H9 (cell line): ENCODE measurements at regions not wholly inside any gene's neighbourhood (a gene's known extent, or its start where the extent isn't known, plus 50 kb on each side); places are given as distances from the start of the nearest gene placed in this dataset.

Experiments
- DNase-seq: peaks from one replicate; pipeline ENCODE4 v3.0.0-alpha.2; 2017
- H2AFZ ChIP-seq: one replicate; pipeline ENCODE4 v1.6.1; 2013; ENCODE audit warnings: mild to moderate bottlenecking, low read length, control low read depth, moderate library complexity
- H2AK5ac ChIP-seq: 2 replicates; pipeline ENCODE4 v1.6.1; 2013; ENCODE audit warnings: low read length, control low read depth, mixed read lengths; ENCODE audit not compliant: insufficient read length
- H2BK120ac ChIP-seq: one replicate; pipeline ENCODE4 v1.6.1; 2013; ENCODE audit warnings: low read depth, mild to moderate bottlenecking, low read length, control low read depth, inconsistent platforms; ENCODE audit not compliant: poor library complexity, severe bottlenecking
- H2BK12ac ChIP-seq: 2 replicates; pipeline ENCODE4 v1.6.1; 2013; ENCODE audit warnings: low read length, control low read depth, mixed read lengths, low read depth; ENCODE audit not compliant: insufficient read length
- H2BK15ac ChIP-seq: 2 replicates; pipeline ENCODE4 v1.6.1; 2013; ENCODE audit warnings: low read depth, low read length, control low read depth
- H2BK20ac ChIP-seq: one replicate; pipeline ENCODE4 v1.6.1; 2013; ENCODE audit warnings: low read depth, mild to moderate bottlenecking, low read length, control low read depth, inconsistent platforms; ENCODE audit not compliant: poor library complexity, severe bottlenecking
- H2BK5ac ChIP-seq: 2 replicates; pipeline ENCODE4 v1.6.1; 2013; ENCODE audit warnings: low read length, control low read depth, mixed read lengths; ENCODE audit not compliant: insufficient read length
- H3K14ac ChIP-seq: 2 replicates; pipeline ENCODE4 v1.6.1; 2013; ENCODE audit warnings: low read length, control low read depth; ENCODE audit not compliant: insufficient read depth
- H3K18ac ChIP-seq: 2 replicates; pipeline ENCODE4 v1.6.1; 2013; ENCODE audit warnings: low read depth, mild to moderate bottlenecking, mixed read lengths, low read length, control low read depth; ENCODE audit not compliant: insufficient read length
- H3K23ac ChIP-seq: 2 replicates; pipeline ENCODE4 v1.6.1; 2013; ENCODE audit warnings: low read length, control low read depth, mixed read lengths, low read depth; ENCODE audit not compliant: insufficient read length
- H3K23me2 ChIP-seq: 2 replicates; pipeline ENCODE4 v1.6.1; 2013; ENCODE audit warnings: low read depth, mild to moderate bottlenecking, mixed read lengths, low read length, control low read depth; ENCODE audit not compliant: insufficient read length, poor library complexity, severe bottlenecking
- H3K27ac ChIP-seq: 2 replicates; pipeline ENCODE4 v1.5.1; 2013; ENCODE audit warnings: low read length, control low read depth, mixed read lengths, low read depth; ENCODE audit not compliant: insufficient read length
- H3K27me3 ChIP-seq: 2 replicates; pipeline ENCODE4 v1.6.1; 2013; ENCODE audit warnings: low read length, control low read depth, inconsistent platforms; ENCODE audit not compliant: insufficient read depth
- H3K4ac ChIP-seq: 2 replicates; pipeline ENCODE4 v1.6.1; 2013; ENCODE audit warnings: low read depth, mild to moderate bottlenecking, control low read depth, inconsistent platforms, low read length, moderate library complexity
- H3K4me1 ChIP-seq: 2 replicates; pipeline ENCODE4 v1.6.1; 2013; ENCODE audit warnings: low read length, control low read depth, inconsistent platforms; ENCODE audit not compliant: insufficient read depth
- H3K4me2 ChIP-seq: 2 replicates; pipeline ENCODE4 v1.6.1; 2013; ENCODE audit warnings: low read length, control low read depth, mixed read lengths; ENCODE audit not compliant: insufficient read length, insufficient read depth
- H3K56ac ChIP-seq: 2 replicates; pipeline ENCODE4 v1.6.1; 2013; ENCODE audit warnings: low read depth, mild to moderate bottlenecking, mixed read lengths, low read length, control low read depth; ENCODE audit not compliant: insufficient read length
- H3K79me1 ChIP-seq: 2 replicates; pipeline ENCODE4 v1.6.1; 2013; ENCODE audit warnings: low read depth, mild to moderate bottlenecking, moderate library complexity, low read length, control low read depth, inconsistent platforms; ENCODE audit not compliant: insufficient read depth, poor library complexity, severe bottlenecking
- H3K79me2 ChIP-seq: 2 replicates; pipeline ENCODE4 v1.6.1; 2013; ENCODE audit warnings: low read length, control low read depth, inconsistent platforms; ENCODE audit not compliant: insufficient read depth
- H3K9ac ChIP-seq: 2 replicates; pipeline ENCODE4 v1.6.1; 2013; ENCODE audit warnings: low read length, control low read depth, mixed read lengths; ENCODE audit not compliant: insufficient read length; ENCODE audit errors: extremely low read depth
- H3K9me3 ChIP-seq: one replicate; pipeline ENCODE4 v1.6.1; 2013; ENCODE audit warnings: low read depth, low read length, inconsistent platforms; ENCODE audit not compliant: control insufficient read depth
- H3T11ph ChIP-seq: one replicate; pipeline ENCODE4 v1.6.1; 2013; ENCODE audit warnings: mild to moderate bottlenecking, low read length, control low read depth, inconsistent platforms
- H4K20me1 ChIP-seq: one replicate; pipeline ENCODE4 v1.6.1; 2013; ENCODE audit not compliant: control insufficient read depth, insufficient read length, insufficient read depth
- H4K5ac ChIP-seq: 2 replicates; pipeline ENCODE4 v1.6.1; 2013; ENCODE audit warnings: low read depth, mild to moderate bottlenecking, mixed read lengths, low read length, control low read depth; ENCODE audit not compliant: insufficient read length
- H4K8ac ChIP-seq: replicated peaks from 2 replicates; pipeline ENCODE4 v1.6.1; 2013; ENCODE audit warnings: low read length, control low read depth, mixed read lengths, low read depth; ENCODE audit not compliant: insufficient read length
- H4K91ac ChIP-seq: 2 replicates; pipeline ENCODE4 v1.6.1; 2013; ENCODE audit warnings: low read depth, mild to moderate bottlenecking, moderate library complexity, mixed read lengths, low read length, control low read depth; ENCODE audit not compliant: insufficient read length
- H3K27ac Mint-ChIP-seq, 3 experiments: 2 replicates in 2 of 3; 3 replicates in 1 of 3; pipeline ENCODE4 v1.8.0; 2020 to 2021; ENCODE audit warnings: mixed read lengths in 3 of 3, mild to moderate bottlenecking in 1 of 3, moderate library complexity in 1 of 3
- H3K27me3 Mint-ChIP-seq: 2 replicates; pipeline ENCODE4 v1.8.0; 2021; ENCODE audit warnings: low read depth, mild to moderate bottlenecking, moderate library complexity, mixed read lengths
- H3K36me3 Mint-ChIP-seq, 3 experiments: 2 replicates in 2 of 3; 3 replicates in 1 of 3; pipeline ENCODE4 v1.8.0; 2020 to 2021; ENCODE audit warnings: low read depth in 3 of 3, mixed read lengths in 3 of 3; ENCODE audit not compliant: insufficient read depth in 1 of 3
- H3K4me1 Mint-ChIP-seq, 2 experiments: 2 replicates each; pipeline ENCODE4 v1.8.0; 2020; ENCODE audit warnings: mixed read lengths in 2 of 2
- H3K4me3 Mint-ChIP-seq, 2 experiments: 2 replicates in 1 of 2; 3 replicates in 1 of 2; pipeline ENCODE4 v1.8.0; 2020 to 2021; ENCODE audit warnings: mild to moderate bottlenecking in 2 of 2, mixed read lengths in 2 of 2, moderate library complexity in 1 of 2
- H3K9me3 Mint-ChIP-seq, 2 experiments: 2 replicates in 1 of 2; 3 replicates in 1 of 2; pipeline ENCODE4 v1.8.0; 2020; ENCODE audit warnings: mild to moderate bottlenecking in 2 of 2, mixed read lengths in 2 of 2, moderate library complexity in 1 of 2
- WGBS: extraction: QIAGEN DNeasy Blood & Tissue Kit; methylation state at CpG from one replicate; pipeline ENCODE4 v1.1.7; 2013; ENCODE audit warnings: missing lambda C conversion rate, low lambda C conversion rate, mixed read lengths; ENCODE audit not compliant: insufficient read length; ENCODE audit errors: extremely low coverage; 5-methylcytosine and 5-hydroxymethylcytosine counted together
- TF ChIP-seq, protein P1 (sequence below): fragments of 200-600 bp; sonication (generic); conservative IDR thresholded peaks from 3 replicates; pipeline ENCODE4 v1.8.0; 2021; ENCODE audit warnings: antibody characterized with exemption, mild to moderate bottlenecking

DNA sequence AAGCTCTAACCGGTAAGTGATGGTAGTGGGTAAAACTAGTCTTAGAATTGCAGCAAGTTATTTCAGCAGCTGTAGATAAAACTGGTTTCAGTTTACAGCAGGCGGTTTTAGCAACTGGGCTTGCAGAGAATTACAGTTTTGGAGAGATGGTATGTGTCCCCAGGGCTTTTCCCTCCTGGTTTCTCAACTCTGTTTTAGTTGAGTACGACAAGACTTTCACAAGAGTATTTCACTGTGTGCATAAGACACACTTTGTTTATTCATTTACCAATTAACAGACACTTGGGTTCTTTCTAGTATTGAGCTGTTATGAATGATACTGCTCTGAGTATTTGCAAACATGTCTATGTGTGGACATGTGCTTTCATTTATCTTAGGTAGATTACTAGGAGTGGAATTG is 65.6 kb upstream of the RFX8 start:
- H3K27me3 ChIP-seq: no peaks in the 10 kb centered on the region
- no CpG with 5 or more reads among the region's 3 CpGs for WGBS
- H3K4me1 ChIP-seq: no peaks in the 10 kb centered on the region
- H3K56ac ChIP-seq: no peak overlapping the region
- no peaks in the 10 kb centered on the region for H3K79me1 ChIP-seq
- H3K23ac ChIP-seq: no peak overlapping the region
- no peak overlapping the region for H2AK5ac ChIP-seq
- no peak overlapping the region for H2BK12ac ChIP-seq
- no peak overlapping the region for H3K27ac Mint-ChIP-seq
- no peaks in the 10 kb centered on the region; a peak in 3 of 5 replicates for H3K9me3 Mint-ChIP-seq
- H3K23me2 ChIP-seq: no peaks in the 10 kb centered on the region
- no peak overlapping the region for H2AFZ ChIP-seq
- H2BK5ac ChIP-seq: no peak overlapping the region
- no peaks in the 10 kb centered on the region for H3K27me3 Mint-ChIP-seq
- H4K20me1 ChIP-seq: no peaks in the 10 kb centered on the region
- H3T11ph ChIP-seq: no peak overlapping the region
- no peak overlapping the region for H2BK15ac ChIP-seq
- no peak for DNase-seq
- no peak overlapping the region for H2BK120ac ChIP-seq
- H3K4me3 Mint-ChIP-seq: no peak overlapping the region
- no peak overlapping the region for H4K5ac ChIP-seq
- H3K9ac ChIP-seq: no peak overlapping the region
- H3K18ac ChIP-seq: no peak overlapping the region
- peaks cover 3 to 12% of the 10 kb centered on the region in 2 experiments; a peak in 3 of 4 replicates for H3K4me1 Mint-ChIP-seq
- TF ChIP-seq, protein P1, sequence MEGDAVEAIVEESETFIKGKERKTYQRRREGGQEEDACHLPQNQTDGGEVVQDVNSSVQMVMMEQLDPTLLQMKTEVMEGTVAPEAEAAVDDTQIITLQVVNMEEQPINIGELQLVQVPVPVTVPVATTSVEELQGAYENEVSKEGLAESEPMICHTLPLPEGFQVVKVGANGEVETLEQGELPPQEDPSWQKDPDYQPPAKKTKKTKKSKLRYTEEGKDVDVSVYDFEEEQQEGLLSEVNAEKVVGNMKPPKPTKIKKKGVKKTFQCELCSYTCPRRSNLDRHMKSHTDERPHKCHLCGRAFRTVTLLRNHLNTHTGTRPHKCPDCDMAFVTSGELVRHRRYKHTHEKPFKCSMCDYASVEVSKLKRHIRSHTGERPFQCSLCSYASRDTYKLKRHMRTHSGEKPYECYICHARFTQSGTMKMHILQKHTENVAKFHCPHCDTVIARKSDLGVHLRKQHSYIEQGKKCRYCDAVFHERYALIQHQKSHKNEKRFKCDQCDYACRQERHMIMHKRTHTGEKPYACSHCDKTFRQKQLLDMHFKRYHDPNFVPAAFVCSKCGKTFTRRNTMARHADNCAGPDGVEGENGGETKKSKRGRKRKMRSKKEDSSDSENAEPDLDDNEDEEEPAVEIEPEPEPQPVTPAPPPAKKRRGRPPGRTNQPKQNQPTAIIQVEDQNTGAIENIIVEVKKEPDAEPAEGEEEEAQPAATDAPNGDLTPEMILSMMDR: no peak
- no peak overlapping the region for H2BK20ac ChIP-seq
- no peak overlapping the region for H4K91ac ChIP-seq
- no peaks in the 10 kb centered on the region for H3K79me2 ChIP-seq
- no peak overlapping the region for H4K8ac ChIP-seq
- no peak overlapping the region for H3K4me2 ChIP-seq
- no peak overlapping the region for H3K4ac ChIP-seq
- peaks cover 0 to 4% (median 0%) of the 10 kb centered on the region in 3 experiments; a peak in 2 of 7 replicates for H3K36me3 Mint-ChIP-seq
- H3K27ac ChIP-seq: no peak overlapping the region
- H3K9me3 ChIP-seq: no peaks in the 10 kb centered on the region
- no peak overlapping the region for H3K14ac ChIP-seq
